Stimulated activated CD8-positive, alpha-beta memory T cell treated with anti-CD3 and anti-CD28 coated beads, Interleukin-4, amount 100 ng/mL, for 1 hour (primary cell): ENCODE measurements at regions not wholly inside any gene's neighbourhood (a gene's known extent, or its start where the extent isn't known, plus 50 kb on each side); places are given as distances from the start of the nearest gene placed in this dataset.
"Not testable (repeated sequence)": the region's sequence is repeated elsewhere in the genome, so short reads cannot be mapped to it uniquely, and the experiment has no call there.

Experiments used
- DNase-seq, 2 donors: peaks; one replicate each; pipeline ENCODE4 v3.0.0-alpha.2; 2020; ENCODE audit warnings: low read depth in 2 of 2, low spot score in 1 of 2

GRCh38 chrX:130550351-130550750 is 148.6 kb downstream of the RBMX2 start:
- no peak for DNase-seq

- no peak for DNase-seq
These were observed 150.8 kb downstream of the RBMX2 start for GRCh38 chrX:130552444-130553073.

- no peak for DNase-seq
These were observed 153.6 kb downstream of the RBMX2 start for GRCh38 chrX:130555341-130555740.

GRCh38 chrX:130555757-130556156 is 154.0 kb downstream of the RBMX2 start:
- DNase-seq = no peak

- no peak for DNase-seq
These were observed 155.2 kb downstream of the RBMX2 start for GRCh38 chrX:130556951-130557350.

GRCh38 chrX:130560544-130560943 is 158.8 kb downstream of the RBMX2 start:
- no peak for DNase-seq

- no peak for DNase-seq
These were observed 160.1 kb downstream of the RBMX2 start for GRCh38 chrX:130561930-130562329.

GRCh38 chrX:130563476-130563875 is 161.7 kb downstream of the RBMX2 start:
- DNase-seq = no peak

GRCh38 chrX:130566028-130566683 is 164.4 kb downstream of the RBMX2 start:
- DNase-seq = no peak

- not testable (repeated sequence) for DNase-seq
These were observed 171.2 kb downstream of the RBMX2 start for GRCh38 chrX:130573030-130573429.
